Ammon's horn (tissue), 1 donor: ENCODE measurements at regions not wholly inside any gene's neighbourhood (a gene's known extent, or its start where the extent isn't known, plus 50 kb on each side); places are given as distances from the start of the nearest gene placed in this dataset.

Source experiments
- DNase-seq: peaks from one replicate; pipeline ENCODE4 v3.0.0-alpha.2; 2016; ENCODE audit warnings: low spot score

- no peak for DNase-seq
Observed at GRCh38 chr15:37789397-37789786, 145.0 kb upstream of the TMCO5A start.

DNA sequence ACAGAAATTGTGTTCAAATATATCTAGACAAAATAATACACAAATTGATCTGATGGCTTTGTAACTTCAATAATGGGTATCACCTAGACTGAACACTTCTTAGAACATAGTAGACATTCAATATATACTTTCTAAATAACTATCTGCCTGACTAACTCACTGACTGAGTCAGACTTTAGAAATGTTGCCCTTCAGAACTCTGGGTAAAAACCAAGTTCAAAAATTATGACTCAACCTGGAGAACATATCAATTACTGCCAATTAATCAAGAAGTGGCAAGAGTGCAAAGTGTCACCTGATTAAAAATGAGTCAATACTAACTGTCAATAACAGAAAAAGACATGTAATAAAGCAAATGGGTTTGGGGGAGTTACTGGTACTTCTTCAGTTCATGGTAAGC lies 144.6 kb upstream of the TMCO5A start:
- DNase-seq = no peak

DNA sequence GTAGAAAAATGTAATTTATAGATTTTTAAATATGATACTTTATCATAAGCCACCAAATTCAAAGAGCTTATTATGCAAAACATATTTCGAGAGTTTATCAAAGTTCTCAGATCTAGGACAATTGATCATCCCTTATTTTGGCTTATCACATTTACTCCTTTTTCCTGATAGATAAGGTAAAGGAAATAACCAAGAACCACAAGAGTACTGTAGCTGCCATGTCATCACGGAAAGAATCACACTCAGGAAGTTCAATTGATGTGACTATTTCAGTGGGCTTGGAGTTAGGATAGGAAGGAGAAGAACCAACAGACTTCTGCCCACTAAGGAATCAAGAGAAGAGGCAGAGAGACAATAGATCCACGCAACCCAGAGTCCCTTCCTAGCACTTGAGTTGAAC lies 142.7 kb upstream of the TMCO5A start:
- DNase-seq = no peak

DNA sequence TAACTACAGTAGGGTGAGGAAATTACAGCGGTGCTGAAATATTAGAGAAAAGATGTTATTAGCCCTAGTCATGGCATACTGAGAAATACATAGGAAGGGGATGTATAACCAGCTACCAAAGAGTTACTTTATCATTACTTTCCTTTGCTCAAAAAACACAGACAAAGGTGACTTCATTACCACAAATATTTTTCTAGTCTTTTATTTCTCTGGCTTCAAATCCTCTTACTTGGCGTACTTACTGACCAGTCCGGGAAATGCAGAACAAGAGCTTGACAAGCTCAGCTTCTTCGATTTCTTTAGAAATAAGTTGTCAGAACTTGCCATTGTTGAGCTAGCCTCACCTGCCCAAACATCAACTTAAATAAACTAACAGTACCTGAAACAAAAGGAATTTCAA lies 142.1 kb upstream of the TMCO5A start:
- DNase-seq = no peak

GRCh38 chr15:37793851-37794250 lies 140.6 kb upstream of the TMCO5A start:
- no peak for DNase-seq

GRCh38 chr15:37794947-37795346 lies 139.5 kb upstream of the TMCO5A start:
- no peak for DNase-seq

DNA sequence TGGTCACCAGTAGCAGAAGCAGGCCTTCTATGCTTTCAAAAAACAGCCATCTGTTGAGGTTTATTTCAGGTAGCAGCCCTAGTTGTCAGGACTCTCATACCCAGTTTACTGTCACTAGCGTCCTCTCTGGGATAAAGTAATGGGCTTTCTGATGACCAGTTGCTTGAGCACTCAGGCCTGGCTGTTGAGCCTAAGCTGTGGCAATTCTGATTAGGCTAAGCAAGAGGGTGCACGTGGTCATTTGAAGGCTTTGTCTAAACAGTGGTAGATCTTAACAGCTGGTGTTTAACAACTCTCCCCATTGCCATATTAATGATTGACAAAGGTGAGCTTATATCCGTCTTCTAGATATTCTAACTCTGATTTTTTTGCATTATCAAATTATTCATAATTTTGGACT lies 132.9 kb upstream of the TMCO5A start:
- no peak for DNase-seq

GRCh38 chr15:37806808-37807207 lies 127.6 kb upstream of the TMCO5A start:
- DNase-seq = no peak

DNA sequence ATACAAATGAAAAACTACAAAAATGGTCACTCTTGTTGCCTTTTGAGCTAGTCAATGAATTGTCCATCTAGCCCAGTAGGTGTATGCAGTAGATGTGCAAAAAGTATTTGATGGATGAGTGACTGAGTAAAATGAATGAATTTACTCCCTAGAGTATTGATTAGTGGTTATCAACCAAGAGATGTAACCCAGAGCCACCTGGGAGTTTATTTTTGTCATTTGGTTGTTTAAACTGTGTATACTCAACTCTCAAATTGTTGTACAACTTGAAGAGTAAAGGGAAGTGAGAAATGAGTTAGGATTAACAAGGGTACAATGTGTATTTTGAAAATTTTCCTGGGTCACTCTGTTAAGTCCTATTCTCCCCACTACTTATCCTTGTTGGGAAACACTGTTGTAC lies 124.1 kb upstream of the TMCO5A start:
- DNase-seq = no peak

DNA sequence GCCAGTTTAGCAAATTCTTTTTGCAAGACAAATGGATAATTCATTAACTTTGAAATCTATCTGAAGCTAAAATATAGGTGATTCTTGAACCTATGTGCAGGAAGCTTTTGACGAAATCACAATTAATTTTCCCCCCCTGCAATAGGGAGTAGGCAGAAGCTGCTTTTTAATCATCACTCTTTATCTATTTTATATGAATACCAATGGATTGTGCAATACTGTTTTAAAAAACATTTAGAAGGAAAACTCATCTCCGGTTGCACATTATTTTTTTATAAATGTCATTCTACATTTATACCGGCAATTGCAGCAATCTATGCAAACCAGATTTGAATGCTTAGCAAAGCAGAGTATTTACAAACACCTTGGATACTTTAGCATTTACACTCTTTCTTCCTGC lies 121.1 kb upstream of the TMCO5A start:
- DNase-seq = no peak

DNA sequence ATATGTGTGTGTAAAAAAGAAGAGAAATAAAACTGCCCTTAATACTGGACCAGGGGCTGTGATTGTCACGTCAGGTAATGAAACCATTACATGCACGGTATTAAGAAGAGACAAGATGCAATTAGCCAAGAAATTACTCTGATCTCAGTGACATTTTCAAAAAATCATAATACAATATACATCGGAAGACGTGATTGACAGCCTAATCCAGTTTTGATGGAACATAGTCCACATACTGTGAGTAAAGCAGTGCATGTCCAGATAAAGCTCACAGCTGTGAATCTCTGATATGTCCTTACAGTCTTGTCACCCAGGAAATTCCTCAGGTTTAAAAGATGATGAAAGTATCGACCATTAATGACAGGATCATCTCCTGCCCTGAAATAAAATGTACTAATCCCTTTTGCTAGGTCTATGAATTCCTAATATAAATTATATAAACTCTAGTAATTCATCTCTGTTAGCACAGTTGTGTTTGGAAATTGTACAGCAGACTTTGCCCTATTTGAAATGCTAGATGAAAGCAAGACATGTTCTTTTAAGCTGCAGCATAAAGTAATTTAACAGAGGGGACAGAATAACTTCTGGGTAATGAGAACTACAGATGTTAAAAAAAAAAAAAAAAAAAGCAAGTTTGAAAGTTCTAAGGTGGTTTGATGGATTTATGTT lies 119.5 kb upstream of the TMCO5A start:
- DNase-seq = no peak

- no peak for DNase-seq
Observed at GRCh38 chr15:37818152-37818677, 116.2 kb upstream of the TMCO5A start.

- DNase-seq = no peak
Observed at GRCh38 chr15:37819191-37819590, 115.2 kb upstream of the TMCO5A start.

GRCh38 chr15:37820380-37821128 lies 113.9 kb upstream of the TMCO5A start:
- no peak for DNase-seq

- no peak for DNase-seq
Observed at GRCh38 chr15:37823601-37824275, 110.7 kb upstream of the TMCO5A start.

DNA sequence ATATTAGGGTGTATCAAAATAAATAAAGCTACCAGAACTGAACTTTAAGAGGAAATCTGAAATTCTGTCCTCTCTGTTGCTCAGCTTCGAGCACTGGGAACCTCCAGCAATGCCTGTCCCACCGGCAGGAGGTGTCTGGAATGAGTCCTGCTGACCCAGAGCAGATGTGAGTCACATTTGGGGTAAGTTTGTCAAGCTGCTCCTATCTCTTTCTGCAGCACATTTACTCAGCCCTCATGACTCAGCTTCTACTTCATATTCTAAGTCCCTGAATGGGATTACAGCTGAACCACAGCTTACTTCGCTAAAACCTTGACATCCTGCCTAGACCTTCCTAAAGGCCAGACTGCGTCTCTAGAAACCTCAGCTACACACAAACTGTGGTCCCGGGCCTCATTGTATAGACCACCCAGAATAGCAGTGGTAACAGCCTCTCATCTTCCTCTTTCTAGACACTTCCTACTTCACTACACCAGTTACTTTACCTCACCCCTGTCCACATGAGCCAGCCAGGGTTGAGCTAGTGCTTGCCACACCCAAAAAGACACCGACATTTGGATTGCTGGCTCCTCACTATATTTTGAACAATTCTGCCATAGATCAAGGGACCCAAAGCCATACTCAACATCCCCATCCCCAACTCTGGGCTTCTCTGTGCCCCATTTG lies 109.6 kb upstream of the TMCO5A start:
- DNase-seq = no peak

- DNase-seq = no peak
Observed at GRCh38 chr15:37837276-37837675, 97.2 kb upstream of the TMCO5A start.

GRCh38 chr15:37847776-37848175 lies 86.7 kb upstream of the TMCO5A start:
- DNase-seq = no peak

DNA sequence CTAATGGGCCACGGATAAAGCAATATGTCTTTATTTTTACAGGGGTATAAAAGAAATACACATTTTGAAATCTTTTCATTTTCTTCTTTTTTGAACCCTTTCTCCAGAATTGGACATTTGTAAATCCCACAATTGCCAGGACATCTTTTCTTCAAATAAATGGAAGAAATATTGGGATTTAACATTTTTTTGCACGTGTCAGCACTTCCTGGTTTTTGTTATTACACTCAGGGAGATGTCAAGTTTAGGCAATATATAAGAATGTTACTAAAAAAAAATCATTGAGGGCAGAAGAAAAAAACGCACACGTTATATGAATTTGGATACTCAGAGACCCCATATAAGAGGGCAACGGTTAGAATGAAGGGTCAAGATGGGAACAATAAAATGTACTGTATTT lies 78.3 kb upstream of the TMCO5A start:
- no peak for DNase-seq

GRCh38 chr15:37860896-37861295 lies 73.5 kb upstream of the TMCO5A start:
- no peak for DNase-seq

DNA sequence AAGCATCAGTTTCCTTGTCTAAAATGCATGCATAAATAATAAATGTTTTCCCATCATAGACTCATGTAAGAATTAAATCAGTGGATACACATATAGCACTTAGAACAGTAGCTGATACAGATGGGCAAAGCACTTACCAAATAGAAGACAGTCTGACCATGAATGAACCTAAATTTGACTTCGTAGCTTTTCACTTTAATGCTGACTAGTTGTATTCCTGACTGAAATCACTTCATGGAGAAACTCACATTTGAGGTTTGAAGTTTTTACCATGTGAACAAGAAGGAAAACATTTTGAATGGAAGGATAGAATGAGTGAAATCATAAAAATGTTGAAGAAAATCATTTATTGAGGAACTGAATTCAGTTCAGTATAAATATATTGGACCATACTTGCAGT lies 68.8 kb upstream of the TMCO5A start:
- no peak for DNase-seq

GRCh38 chr15:37870711-37871110 lies 63.7 kb upstream of the TMCO5A start:
- DNase-seq = no peak

- DNase-seq = no peak
Observed at GRCh38 chr15:37872661-37873060, 61.8 kb upstream of the TMCO5A start.
